Naive thymus-derived CD4-positive, alpha-beta T cell (primary cell): ENCODE measurements at regions not wholly inside any gene's neighbourhood (a gene's known extent, or its start where the extent isn't known, plus 50 kb on each side); places are given as distances from the start of the nearest gene placed in this dataset.
A peak's percentile ranks its signal among the peaks of the same experiment; 100 is the strongest.

ENCODE experiments used
- ATAC-seq: fragments of 150-1000 bp; cut with Tn5 transposase; 2 replicates; pipeline ENCODE4 v1.10.0; 2021; ENCODE audit warnings: mild to moderate bottlenecking, moderate library complexity
- CTCF ChIA-PET: fragments of 350-600 bp; sonication (Branson Sonifier 250); formaldehyde crosslinking; loops from one replicate; lab custom pipeline; 2021; ENCODE audit warnings: antibody characterized with exemption; lab: Charles Lee
- POLR2A ChIA-PET: fragments of 350-600 bp; sonication (Branson Sonifier 250); formaldehyde crosslinking; loops from one replicate; lab custom pipeline; 2021; ENCODE audit warnings: antibody characterized with exemption, inconsistent platforms; lab: Charles Lee
- DNase-seq, 9 donors: peaks; one replicate each; pipeline versions ENCODE4 v3.0.0 to v3.0.0-alpha.2; 2020 to 2022; ENCODE audit warnings: mixed read lengths in 1 of 9
- H3K27ac ChIP-seq: one replicate; pipeline ENCODE4 v1.7.0; 2013; ENCODE audit warnings: mild to moderate bottlenecking, low read depth, low read length, moderate library complexity
- H3K27me3 ChIP-seq, 2 donors: one replicate each; pipeline ENCODE4 v1.7.0; 2013; ENCODE audit warnings: low read length in 2 of 2, mild to moderate bottlenecking in 2 of 2, moderate library complexity in 2 of 2; ENCODE audit not compliant: control insufficient read depth in 2 of 2, insufficient read depth in 2 of 2
- H3K36me3 ChIP-seq, 3 experiments: 1 replicate in 2 of 3; 2 replicates in 1 of 3; pipeline ENCODE4 v1.7.0; 2013; ENCODE audit warnings: low read length in 3 of 3, mild to moderate bottlenecking in 3 of 3, moderate library complexity in 1 of 3; ENCODE audit not compliant: insufficient read depth in 3 of 3, control insufficient read depth in 2 of 3
- H3K4me1 ChIP-seq, 2 donors: one replicate each; pipeline ENCODE4 v1.7.0; 2013; ENCODE audit warnings: low read length in 2 of 2, mild to moderate bottlenecking in 2 of 2, moderate library complexity in 1 of 2; ENCODE audit not compliant: control insufficient read depth in 2 of 2, insufficient read depth in 2 of 2
- H3K4me3 ChIP-seq: 2 replicates; pipeline ENCODE4 v1.7.0; 2013; ENCODE audit warnings: mild to moderate bottlenecking, low read length
- H3K9me3 ChIP-seq, 3 experiments: 1 replicate in 2 of 3; 2 replicates in 1 of 3; pipeline ENCODE4 v1.7.0; 2013; ENCODE audit warnings: low read length in 3 of 3; ENCODE audit not compliant: control insufficient read depth in 2 of 3
- H3K27ac Mint-ChIP-seq, 9 donors: one replicate each; pipeline ENCODE4 v1.8.0; 2020 to 2022; ENCODE audit warnings: mixed read lengths in 9 of 9, mild to moderate bottlenecking in 8 of 9, moderate library complexity in 5 of 9, inconsistent platforms in 2 of 9
- H3K27me3 Mint-ChIP-seq, 5 donors: one replicate each; pipeline ENCODE4 v1.8.0; 2021 to 2022; ENCODE audit warnings: mixed read lengths in 5 of 5, mild to moderate bottlenecking in 1 of 5
- H3K36me3 Mint-ChIP-seq, 5 donors: one replicate each; pipeline ENCODE4 v1.8.0; 2020 to 2022; ENCODE audit warnings: mixed read lengths in 5 of 5, mild to moderate bottlenecking in 3 of 5, inconsistent platforms in 1 of 5
- H3K4me1 Mint-ChIP-seq, 7 donors: one replicate each; pipeline ENCODE4 v1.8.0; 2020 to 2022; ENCODE audit warnings: mixed read lengths in 7 of 7, mild to moderate bottlenecking in 3 of 7, inconsistent platforms in 1 of 7
- H3K4me3 Mint-ChIP-seq, 10 donors: one replicate each; pipeline ENCODE4 v1.8.0; 2020 to 2022; ENCODE audit warnings: mild to moderate bottlenecking in 10 of 10, mixed read lengths in 10 of 10, moderate library complexity in 6 of 10, inconsistent platforms in 2 of 10
- H3K9me3 Mint-ChIP-seq, 11 donors: one replicate each; pipeline ENCODE4 v1.8.0; 2020 to 2022; ENCODE audit warnings: mixed read lengths in 11 of 11, mild to moderate bottlenecking in 4 of 11, inconsistent platforms in 1 of 11, moderate library complexity in 1 of 11
- intact Hi-C, 2 donors: fragments of 100-400 bp; cut with micrococcal nuclease; formaldehyde crosslinking; loops; one replicate each; pipeline ENCODE4 v1.15.1; 2023

- Histone ChIP-seq H3K36me3 (no peaks in the 10 kb centered on the region), H3K27ac (no peak overlapping the region), H3K9me3 (no peaks in the 10 kb centered on the region), H3K4me3 (no peak overlapping the region), H3K27me3 (peaks cover 0 to 4% of the 10 kb centered on the region in 2 donors), H3K4me1 (no peaks in the 10 kb centered on the region)
- ATAC-seq (no peak), DNase-seq (peak in 1 of 9 donors; percentile 1)
- peaks cover 0 to 10% (median 6%) of the 10 kb centered on the region in 7 donors for H3K4me1 Mint-ChIP-seq
- POLR2A ChIA-PET: no interaction called here
- no peak overlapping the region for H3K4me3 Mint-ChIP-seq
- CTCF ChIA-PET: no interaction called here
- no peak overlapping the region for H3K27ac Mint-ChIP-seq
- no peaks in the 10 kb centered on the region for H3K36me3 Mint-ChIP-seq
- H3K27me3 Mint-ChIP-seq: peaks cover 16 to 49% (median 27%) of the 10 kb centered on the region in 5 donors
- H3K9me3 Mint-ChIP-seq: peaks cover 0 to 16% (median 8%) of the 10 kb centered on the region in 11 donors
- intact Hi-C loops: no loop called here
Measured at GRCh38 chr18:75483662-75484061, 56.2 kb upstream of the SMIM21 start.

GRCh38 chr18:75482880-75483279 is 55.4 kb upstream of the SMIM21 start:
- Histone ChIP-seq H3K4me3 (no peak overlapping the region), H3K27ac (no peak overlapping the region), H3K27me3 (peaks cover 0 to 4% of the 10 kb centered on the region in 2 donors), H3K4me1 (no peaks in the 10 kb centered on the region), H3K9me3 (no peaks in the 10 kb centered on the region), H3K36me3 (no peaks in the 10 kb centered on the region)
- Mint-ChIP-seq H3K36me3 (no peaks in the 10 kb centered on the region), H3K4me1 (peaks cover 0 to 10% (median 6%) of the 10 kb centered on the region in 7 donors), H3K27me3 (peaks cover 16 to 44% (median 25%) of the 10 kb centered on the region in 5 donors), H3K27ac (no peak overlapping the region), H3K9me3 (peaks cover 0 to 16% (median 8%) of the 10 kb centered on the region in 11 donors), H3K4me3 (no peak overlapping the region)
- ChIA-PET CTCF (interaction anchor here (0.6 kb wide), 1 partner anchor 804 kb away, joined by 3 read pairs; no protein-coding TSS in a partner anchor), POLR2A (no interaction called here)
- no peak for ATAC-seq
- DNase-seq: no peak
- intact Hi-C loops: no loop called here

GRCh38 chr18:75480487-75480886 is 53.0 kb upstream of the SMIM21 start:
- ChIA-PET CTCF (interaction anchor here (0.7 to 2.5 kb wide), 2 partner anchors 583 to 827 kb away, joined by 4 to 10 read pairs; no protein-coding TSS in a partner anchor), POLR2A (no interaction called here)
- peaks cover 0 to 4% of the 10 kb centered on the region in 2 donors for H3K27me3 ChIP-seq
- H3K4me1 ChIP-seq: no peaks in the 10 kb centered on the region
- Mint-ChIP-seq H3K36me3 (no peaks in the 10 kb centered on the region), H3K27me3 (peaks cover 14 to 22% (median 17%) of the 10 kb centered on the region in 5 donors), H3K4me3 (no peak overlapping the region), H3K27ac (no peak overlapping the region), H3K9me3 (peaks cover 0 to 16% (median 8%) of the 10 kb centered on the region in 11 donors), H3K4me1 (peaks cover 0 to 10% (median 6%) of the 10 kb centered on the region in 7 donors)
- H3K27ac ChIP-seq: no peak overlapping the region
- DNase-seq (no peak), ATAC-seq (no peak)
- no peak overlapping the region for H3K4me3 ChIP-seq
- intact Hi-C loops: no loop called here
- H3K9me3 ChIP-seq: no peaks in the 10 kb centered on the region
- H3K36me3 ChIP-seq: no peaks in the 10 kb centered on the region

GRCh38 chr18:75478996-75479880 is 51.7 kb upstream of the SMIM21 start:
- peak; percentile 69 for ATAC-seq
- no peaks in the 10 kb centered on the region for H3K36me3 ChIP-seq
- no peak overlapping the region for H3K27ac ChIP-seq
- no peak overlapping the region for H3K27ac Mint-ChIP-seq
- peaks cover 9 to 19% (median 13%) of the 10 kb centered on the region in 5 donors for H3K27me3 Mint-ChIP-seq
- H3K4me3 Mint-ChIP-seq: no peak overlapping the region
- POLR2A ChIA-PET: interaction anchor here (0.7 kb wide), 1 partner anchor 269 kb away, joined by 4 read pairs; the partner anchor contains the start of gene TSHZ1
- peaks cover 0 to 13% (median 7%) of the 10 kb centered on the region in 11 donors for H3K9me3 Mint-ChIP-seq
- DNase-seq: peak in 6 of 9 donors; percentile 15 to 56 (median 49)
- H3K9me3 ChIP-seq: no peaks in the 10 kb centered on the region
- CTCF ChIA-PET: interaction anchor here (0.7 to 2.5 kb wide), 8 partner anchors 17 to 856 kb away, joined by 3 to 10 read pairs (median 4); no protein-coding TSS in a partner anchor
- no peaks in the 10 kb centered on the region for H3K36me3 Mint-ChIP-seq
- intact Hi-C loops: loop anchor here (1.0 to 10.0 kb wide), 11 partner anchors 232 to 870 kb away; no protein-coding TSS in a partner anchor
- no peaks in the 10 kb centered on the region for H3K4me1 ChIP-seq
- H3K4me3 ChIP-seq: no peak overlapping the region
- H3K27me3 ChIP-seq: peaks cover 0 to 3% of the 10 kb centered on the region in 2 donors
- H3K4me1 Mint-ChIP-seq: peaks cover 0 to 10% (median 6%) of the 10 kb centered on the region in 7 donors

- no peaks in the 10 kb centered on the region for H3K27me3 ChIP-seq
- H3K9me3 Mint-ChIP-seq: peaks cover 0 to 3% (median under 1%) of the 10 kb centered on the region in 11 donors
- H3K27ac ChIP-seq: no peak overlapping the region
- peaks cover 0 to 3% (median 2%) of the 10 kb centered on the region in 7 donors for H3K4me1 Mint-ChIP-seq
- no peak overlapping the region for H3K27ac Mint-ChIP-seq
- H3K27me3 Mint-ChIP-seq: peaks cover 4 to 11% (median 8%) of the 10 kb centered on the region in 5 donors
- DNase-seq (no peak), ATAC-seq (peak; percentile 70)
- H3K4me3 ChIP-seq: no peak overlapping the region
- ChIA-PET POLR2A (no interaction called here), CTCF (interaction anchor here (0.5 to 2.5 kb wide), 4 partner anchors 30 to 581 kb away, joined by 3 to 10 read pairs (median 4); no protein-coding TSS in a partner anchor)
- H3K36me3 ChIP-seq: no peaks in the 10 kb centered on the region
- H3K4me1 ChIP-seq: no peaks in the 10 kb centered on the region
- intact Hi-C loops: loop anchor here (2.0 to 10.0 kb wide), 6 partner anchors 271 to 871 kb away; no protein-coding TSS in a partner anchor
- no peaks in the 10 kb centered on the region for H3K36me3 Mint-ChIP-seq
- no peaks in the 10 kb centered on the region for H3K9me3 ChIP-seq
- no peak overlapping the region for H3K4me3 Mint-ChIP-seq
Measured at GRCh38 chr18:75477900-75478299, 50.4 kb upstream of the SMIM21 start.
